HG03103 (cell line): ENCODE measurements at regions not wholly inside any gene's neighbourhood (a gene's known extent, or its start where the extent isn't known, plus 50 kb on each side); places are given as distances from the start of the nearest gene placed in this dataset.

Experiments
- ATAC-seq: cut with Tn5 transposase; IDR thresholded peaks from one replicate; pipeline ENCODE4 v1.9.1; 2021; ENCODE audit warnings: low read depth; ENCODE audit not compliant: unreplicated experiment

DNA sequence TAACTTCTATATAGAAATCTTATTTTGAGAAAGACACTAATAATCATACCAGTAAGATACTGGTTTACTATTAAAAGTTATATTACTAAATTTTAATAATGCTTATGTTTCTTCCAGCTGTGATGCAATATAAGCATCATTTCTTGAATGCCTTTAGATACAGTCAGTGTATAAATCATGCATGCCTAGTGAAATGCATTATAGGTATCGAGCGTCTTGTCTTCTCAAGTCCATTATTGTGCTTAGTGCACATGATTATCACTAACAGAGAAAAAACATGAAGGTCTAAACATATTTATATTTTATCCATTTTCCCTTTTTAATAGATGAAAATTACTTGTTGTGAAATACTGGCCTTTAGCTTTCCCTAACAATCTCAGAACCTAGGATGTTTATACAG lies 1021.5 kb upstream of the AGA start:
- ATAC-seq = no peak

DNA sequence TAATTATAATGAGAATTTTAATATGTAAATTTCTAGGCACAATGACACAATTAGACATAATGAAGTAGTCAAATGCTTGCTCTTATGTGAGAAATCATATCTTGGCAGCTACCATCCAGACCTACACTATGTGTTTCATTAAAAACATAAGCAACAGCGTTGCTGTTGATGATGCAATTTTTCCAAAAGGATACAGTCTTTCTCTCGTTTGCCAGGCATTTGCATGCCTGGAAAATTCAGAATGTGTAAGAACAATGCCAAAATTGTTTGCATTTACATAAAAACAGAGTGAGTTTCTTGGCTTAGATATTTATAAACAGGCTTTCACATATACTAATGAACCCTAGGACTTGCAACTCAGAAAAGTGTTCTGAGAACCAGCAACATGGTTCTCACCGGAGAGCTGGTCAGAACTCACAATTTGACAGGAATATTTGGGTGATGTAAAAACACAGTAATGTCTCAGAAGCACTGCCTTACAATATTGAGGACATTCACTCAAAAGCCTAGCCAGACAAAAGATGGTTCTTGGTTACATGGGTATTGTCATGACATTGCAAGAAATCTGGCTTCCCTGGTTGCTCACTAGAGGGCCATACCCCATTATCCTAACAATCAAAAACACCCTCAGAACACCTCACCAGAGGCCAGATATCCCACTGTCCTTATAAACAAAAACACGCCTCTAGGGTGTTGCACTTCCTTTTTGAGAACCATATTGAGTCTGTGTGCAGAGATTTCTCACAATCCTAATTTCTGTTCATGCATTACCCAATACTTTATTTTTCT lies 1029.0 kb upstream of the AGA start:
- no peak for ATAC-seq

DNA sequence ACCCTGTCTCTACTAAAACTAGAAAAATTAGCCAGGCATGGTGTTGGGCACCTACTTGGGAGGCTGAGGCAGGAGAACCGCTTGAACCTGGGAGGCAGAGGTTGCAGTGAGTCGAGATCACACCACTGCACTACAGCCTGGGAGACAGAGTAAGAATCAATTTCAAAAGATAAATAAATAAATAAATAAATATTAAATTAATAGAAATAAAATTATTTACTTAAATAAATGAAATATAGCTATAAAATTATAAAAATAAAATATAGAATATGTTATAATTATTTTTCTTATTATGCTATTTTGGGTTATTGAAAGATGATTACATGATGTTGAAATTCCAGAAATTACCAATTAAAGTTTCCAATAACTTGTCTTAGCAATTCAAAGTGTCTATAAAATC lies 1029.8 kb upstream of the AGA start:
- ATAC-seq = no peak

DNA sequence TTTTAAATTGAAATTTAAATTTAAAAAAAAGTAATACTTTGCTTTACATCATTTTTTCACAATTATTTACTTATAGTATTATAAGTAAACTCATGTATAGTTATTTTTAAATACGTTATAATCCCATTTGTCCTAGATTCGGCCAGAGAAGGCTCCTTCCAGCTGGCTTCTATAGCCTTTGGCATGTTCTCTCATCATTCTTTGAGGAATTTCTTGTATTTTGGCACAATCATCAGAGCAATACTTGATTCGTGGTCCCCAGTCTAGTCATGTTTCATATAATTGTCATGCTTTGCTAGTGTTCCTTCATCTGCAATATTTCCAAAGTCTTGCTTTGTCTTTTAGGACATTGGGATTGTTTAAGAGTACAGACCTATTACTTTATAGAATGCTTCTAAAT lies 1037.9 kb upstream of the AGA start:
- no peak for ATAC-seq

DNA sequence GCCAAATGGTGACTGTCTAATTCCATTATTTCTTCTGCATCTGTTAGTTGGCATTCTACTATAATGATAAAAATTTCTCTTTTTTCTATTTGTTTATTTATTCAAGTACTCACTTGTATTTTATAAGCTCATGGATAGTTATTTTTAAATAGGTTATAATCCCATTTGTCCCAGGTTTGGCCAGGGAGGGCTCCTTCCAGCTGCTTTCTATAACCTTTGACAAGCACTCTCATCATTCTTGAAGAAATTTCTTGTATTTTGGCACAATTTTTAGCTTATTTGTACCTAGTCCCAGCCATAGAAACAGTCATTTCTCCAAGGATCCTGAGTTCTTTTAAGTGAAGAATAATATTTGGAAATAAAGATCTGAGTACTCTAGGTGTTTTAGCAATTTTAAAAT lies 1038.6 kb upstream of the AGA start:
- no peak for ATAC-seq

DNA sequence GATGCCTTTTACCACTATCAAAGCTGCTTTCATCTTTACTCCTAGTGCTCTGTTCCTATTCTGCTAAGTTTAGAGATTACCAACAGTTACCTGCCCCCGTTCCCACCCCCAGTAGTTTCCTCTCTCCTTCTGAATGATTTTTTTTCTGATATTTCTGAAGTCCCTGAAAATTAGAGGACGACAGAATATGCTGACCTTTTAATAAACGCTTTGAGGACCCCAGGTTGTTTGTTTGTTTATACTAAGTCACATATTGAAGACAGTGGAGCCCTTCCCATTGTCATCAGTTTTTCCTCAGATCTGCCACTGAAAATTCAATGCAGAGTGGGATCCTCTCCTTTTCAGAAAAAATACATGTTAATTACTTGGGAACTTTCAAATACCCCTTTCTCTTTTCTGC lies 1039.3 kb upstream of the AGA start:
- no peak for ATAC-seq

DNA sequence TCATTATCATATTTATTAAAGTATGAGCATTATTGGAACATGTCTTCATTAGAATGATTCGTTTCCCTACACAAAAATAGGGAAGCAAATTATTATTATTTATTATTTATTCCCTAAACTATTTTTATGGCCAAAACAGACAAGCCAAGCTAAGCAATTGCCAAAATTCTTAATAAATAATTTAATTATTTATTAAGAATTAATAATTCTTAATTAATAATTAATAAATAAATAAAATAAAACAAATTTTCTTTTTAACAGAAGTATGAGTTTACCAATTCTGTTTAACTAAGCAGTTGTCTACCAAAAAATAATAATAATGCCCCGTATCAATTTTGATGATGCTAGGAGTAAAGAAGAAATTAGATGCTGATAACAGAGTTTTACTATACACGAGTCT lies 1080.8 kb upstream of the AGA start:
- no peak for ATAC-seq

DNA sequence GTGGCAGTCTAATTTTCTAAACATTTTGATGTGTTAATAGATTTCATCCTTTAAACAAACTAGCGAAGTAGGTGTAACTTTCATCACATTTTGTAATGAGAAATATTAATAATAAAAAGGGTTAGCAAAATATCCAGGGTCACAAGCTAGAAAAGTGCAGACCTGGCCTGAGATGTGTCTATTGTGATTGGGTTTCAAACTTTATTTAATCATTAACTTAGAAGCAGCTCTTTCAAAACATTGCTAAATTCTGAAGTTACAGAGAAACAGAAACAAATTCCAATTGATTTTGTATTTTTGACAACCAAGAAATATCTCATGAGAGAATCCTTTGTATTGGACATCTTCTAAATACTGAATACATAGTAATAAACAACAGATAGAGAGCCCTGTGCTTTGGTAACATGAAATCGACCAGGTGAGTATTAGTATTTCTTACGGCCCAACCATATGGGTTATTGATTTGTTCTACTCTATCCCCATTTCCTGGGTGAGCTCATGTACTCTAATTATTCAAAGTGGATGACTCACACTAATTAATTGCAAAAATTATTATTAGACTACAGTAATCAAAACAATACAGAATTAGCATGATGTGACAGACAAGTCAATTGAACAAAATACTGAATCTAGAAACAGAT lies 1093.8 kb upstream of the AGA start:
- no peak for ATAC-seq

DNA sequence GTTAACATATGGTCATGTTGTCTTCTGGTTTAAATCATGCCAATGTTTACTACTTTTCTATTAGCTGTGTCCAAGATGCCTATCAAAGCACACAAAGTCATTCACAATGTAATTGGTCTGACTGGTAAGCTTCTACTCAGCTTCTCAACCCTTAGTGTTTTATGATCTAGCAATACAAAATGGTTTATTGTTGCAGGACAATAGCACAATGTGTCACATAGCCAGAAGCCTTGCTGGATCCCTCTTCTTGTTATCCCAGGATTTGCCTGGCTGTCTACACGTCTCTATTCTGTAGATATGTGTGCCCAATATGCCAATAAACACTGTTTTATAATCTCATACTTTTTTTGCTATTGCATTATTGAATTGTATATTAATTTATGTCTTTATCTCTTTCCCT lies 1111.0 kb upstream of the AGA start:
- ATAC-seq = no peak

DNA sequence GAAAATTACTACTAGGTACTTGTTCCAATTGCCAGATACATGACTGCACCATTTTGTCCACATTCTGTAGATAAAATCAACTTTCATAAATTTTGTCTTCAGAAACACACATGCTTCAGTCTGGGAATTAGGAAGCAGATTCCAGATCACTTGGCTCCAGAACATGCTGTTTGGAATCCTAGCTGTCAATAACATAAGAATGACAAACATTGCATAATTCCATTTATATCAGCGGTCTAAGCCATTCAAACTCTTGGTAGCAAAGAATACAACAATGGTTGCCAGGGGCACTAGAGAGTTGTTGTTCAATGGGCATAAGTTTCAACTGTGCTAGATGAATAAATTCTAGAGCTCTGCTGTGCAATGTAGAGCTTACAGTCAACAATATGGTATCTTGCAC lies 1112.1 kb upstream of the AGA start:
- no peak for ATAC-seq

DNA sequence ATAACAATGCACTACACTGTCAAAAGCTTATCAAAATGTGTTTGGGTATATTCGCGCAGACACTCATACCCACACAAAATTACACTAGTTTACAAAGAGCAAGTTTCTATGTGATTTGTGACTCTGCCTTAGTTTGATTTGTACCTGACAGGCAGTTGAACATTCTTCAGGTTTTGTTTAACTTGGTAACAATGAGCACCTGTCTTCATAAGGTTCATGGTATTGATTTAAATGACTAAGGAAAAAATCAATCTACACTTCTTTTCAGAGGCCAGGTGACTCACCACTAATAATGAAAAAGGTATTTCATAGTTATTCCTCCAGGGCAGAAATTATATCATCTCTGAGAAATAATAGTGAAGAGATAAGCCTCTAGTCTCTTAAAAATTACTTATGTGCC lies 1114.6 kb upstream of the AGA start:
- no peak for ATAC-seq

DNA sequence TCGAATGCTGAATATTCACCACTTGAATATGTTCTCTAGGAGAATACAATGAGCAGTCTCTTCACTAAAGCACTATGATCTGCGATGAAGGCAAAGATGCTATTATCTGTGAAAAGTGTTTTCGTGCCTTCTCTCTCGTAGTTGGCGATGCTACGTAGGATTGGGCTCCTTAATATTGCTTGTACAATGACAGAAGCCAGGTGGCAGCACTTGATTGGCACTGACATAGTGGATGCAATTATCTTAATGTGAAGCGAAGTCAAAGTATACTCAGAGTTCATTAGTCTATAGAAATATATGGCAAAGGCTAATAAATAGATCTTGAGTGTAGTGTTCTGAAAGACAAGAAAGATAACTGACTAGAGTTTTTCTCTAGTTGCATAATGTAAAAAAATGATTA lies 1135.7 kb upstream of the AGA start:
- ATAC-seq = no peak

DNA sequence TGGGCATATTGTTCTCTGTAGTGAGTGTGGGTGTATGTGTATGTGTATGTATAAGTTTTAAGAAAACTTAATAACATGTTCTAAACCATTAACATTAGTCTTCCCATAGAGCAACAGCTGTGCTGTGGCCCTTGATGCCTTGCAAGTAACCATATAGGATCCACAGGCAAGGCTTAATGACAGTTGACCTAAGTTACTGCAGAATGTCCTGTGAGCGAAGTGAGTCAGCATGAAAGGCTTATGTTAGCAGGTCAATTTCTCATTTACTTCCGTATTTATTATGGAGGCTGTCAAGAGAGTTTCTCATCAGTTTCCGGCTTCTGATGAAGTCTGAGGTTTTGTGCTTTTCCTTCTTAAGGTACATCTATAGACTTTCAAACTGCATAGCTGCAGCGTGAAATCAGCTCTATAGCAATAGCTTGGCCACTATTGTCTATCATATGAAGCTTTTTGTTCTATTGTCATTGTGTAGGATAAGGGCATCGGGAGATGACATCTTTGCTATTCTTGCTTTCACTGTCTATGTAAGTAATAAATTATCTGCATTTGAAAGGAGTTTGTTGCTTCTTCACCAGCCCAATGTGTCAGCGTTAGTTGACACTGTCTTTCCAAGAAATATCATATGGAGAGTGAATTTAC lies 1153.4 kb upstream of the AGA start:
- ATAC-seq = no peak

DNA sequence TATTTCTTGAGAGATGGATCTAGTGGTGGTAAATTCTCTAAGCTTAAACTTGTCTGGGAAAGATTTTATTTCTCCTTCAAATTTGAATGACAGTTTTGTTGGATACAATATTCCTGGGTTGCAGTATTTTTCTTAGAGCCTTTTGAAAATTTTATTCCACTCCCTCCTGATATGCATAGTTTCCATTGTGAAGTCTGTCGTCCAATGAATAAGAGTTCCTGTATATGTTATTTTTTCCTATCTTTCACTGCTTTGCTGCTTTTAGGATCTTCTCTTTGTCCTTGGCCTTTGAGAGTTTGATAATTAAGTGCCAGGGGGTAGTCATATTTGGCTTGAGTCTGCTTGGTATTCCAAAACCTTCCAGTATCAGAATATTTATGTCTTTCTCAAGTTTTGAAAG lies 1156.4 kb upstream of the AGA start:
- no peak for ATAC-seq

DNA sequence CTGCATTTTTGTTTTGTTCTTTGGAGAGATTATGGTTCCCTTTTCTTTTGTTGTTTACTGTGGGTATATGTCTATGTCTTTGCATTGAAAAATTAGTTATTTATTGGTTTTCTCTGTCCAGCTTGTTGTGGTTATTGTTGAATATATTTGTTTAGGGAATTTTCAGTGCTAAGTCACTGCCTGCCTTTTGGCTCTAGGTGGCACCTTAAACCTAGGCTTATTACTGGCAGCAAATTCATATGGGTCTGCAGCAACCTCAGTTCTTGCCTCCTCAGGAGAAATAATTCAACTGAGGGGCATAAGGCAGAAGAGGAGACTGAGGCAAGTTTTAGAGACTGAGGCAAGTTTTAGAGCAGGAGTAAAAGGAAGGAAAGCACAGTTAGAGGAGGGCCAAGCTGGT lies 1157.3 kb upstream of the AGA start:
- no peak for ATAC-seq

DNA sequence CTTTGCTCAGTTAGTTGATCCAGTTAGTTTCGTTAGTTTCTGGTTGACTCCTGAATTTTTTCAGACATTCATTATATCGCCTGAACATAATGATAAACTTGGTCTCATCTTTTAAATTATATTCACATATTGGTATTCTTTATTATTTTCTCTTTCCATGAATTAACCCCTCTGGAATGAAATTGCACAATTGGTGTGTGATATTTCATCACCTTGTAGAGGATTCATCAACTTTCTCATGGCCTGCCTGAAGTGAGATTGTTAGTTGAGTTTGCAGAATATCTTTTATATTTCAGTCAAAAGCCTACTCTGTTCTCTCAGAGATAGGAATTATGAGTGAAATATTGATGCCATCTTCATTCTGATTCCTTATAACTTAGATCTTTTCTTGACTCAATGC lies 1160.6 kb upstream of the AGA start:
- no peak for ATAC-seq

DNA sequence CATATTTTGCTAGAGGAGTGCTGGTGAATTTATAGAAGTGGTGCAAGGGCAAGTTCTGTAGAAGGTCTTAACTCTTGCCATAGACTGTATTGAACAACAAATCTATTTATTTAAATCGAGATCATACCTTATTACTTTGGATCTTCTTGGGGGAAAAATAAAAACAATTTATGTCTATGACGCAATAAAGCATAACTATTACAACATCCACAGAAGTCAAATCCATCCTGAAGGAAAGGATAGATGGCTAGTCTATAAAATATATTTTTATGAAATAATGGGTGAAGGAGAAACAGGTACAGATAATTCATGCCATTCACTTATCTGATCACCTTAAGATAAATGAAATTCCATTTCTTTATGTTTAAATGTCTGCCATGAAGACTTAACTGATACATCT lies 1168.8 kb upstream of the AGA start:
- ATAC-seq = no peak

DNA sequence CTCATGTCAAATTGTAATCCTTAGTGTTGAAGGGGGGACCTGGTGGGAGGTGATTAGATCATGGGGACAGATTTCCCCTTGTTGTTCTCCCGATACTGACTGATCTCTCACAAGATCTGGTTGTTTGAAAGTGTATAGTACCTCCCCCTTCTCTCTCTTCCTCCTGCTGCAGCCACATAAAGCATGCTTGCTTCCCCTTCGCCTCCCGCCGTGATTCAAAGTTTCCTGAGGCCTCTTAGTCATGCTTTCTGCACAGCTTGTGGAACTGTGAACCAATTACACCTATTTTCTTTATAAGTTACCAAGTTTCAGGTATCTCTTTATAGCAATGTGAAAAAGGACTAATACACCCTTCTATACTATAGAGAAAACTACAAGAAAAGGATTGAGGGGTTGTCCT lies 1170.5 kb upstream of the AGA start:
- no peak for ATAC-seq

DNA sequence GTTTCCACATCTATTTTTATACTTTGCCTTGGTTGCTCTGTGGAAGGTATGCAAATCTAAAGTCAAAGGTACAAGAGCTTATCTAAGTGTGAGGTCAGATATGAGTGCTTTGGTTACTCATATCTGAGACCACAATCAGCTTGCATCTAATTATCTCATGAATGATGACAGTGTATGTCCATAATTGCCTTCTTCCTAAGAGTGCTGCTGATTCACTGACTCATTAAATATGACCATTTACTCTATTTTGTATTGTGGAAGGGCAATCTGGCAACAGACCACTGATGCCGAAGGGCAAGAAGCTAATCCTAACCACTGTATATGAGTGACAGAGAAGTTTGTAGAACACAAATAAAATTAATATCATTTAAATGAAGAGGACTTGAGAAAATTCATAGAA lies 1190.2 kb upstream of the AGA start:
- ATAC-seq = no peak

DNA sequence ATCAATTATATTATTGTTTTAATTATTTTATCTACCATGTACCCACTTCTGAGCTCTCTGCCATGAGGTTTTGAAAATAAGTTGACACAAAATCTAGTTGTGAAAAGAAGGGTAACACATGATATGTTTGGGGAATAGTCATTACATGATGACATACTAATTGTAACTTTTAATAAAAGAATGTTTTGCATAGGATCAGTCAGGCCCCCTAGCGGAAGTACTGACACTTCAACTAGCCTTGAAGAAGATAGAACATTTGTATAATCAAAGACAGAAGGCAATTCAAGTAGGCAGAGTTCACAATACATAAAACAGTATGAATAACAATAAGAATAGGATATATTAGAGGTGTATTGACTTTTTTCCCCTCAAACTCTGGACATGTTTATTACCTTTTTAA lies 1191.0 kb upstream of the AGA start:
- no peak for ATAC-seq

DNA sequence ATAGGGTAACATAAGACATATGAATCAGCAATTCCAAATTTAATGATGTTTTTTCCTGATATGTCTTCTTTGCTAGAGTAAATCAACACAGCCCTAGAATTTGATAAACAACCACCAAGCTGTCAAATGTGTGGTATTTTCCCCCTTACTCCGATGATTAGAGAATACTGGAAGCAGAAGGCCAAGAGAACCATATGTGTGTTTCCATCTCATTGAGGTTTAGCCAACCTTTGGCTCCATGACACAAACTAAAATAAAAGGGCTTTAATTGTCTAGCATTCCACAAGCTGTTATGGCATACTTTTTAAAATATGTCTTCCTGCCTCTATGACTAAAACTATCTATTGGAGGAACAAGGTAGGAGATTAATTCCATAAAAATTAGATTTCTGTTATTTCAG lies 1222.4 kb upstream of the AGA start:
- ATAC-seq = no peak

DNA sequence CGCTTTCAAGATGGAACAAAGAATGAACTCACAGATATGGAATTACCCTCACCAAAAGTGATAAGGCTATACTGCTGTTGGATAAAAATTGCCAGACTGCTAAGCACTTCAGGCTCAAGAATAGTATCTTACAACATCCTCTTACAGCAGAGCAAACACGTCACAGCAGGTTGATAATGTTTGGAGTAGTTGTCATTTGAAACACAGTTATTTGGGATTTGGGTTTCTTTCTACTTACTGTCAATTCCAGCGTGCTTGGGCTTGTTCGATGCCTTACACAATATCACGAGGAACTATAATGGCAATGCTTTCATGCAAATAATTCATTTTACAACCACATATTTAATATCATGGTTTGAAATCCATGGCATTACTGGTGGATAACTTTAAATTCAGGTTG lies 1223.7 kb upstream of the AGA start:
- no peak for ATAC-seq
